SU-DHL-6 (cell line): ENCODE measurements at regions not wholly inside any gene's neighbourhood (a gene's known extent, or its start where the extent isn't known, plus 50 kb on each side); places are given as distances from the start of the nearest gene placed in this dataset.

Experiments used
- H2AFZ ChIP-seq: fragments of 200-600 bp; sonication (generic); 2 replicates; pipeline ENCODE4 v1.6.1; 2014; ENCODE audit warnings: low read depth, mild to moderate bottlenecking, moderate library complexity, mixed read lengths, antibody characterized with exemption, low read length; ENCODE audit not compliant: severe bottlenecking
- H3F3A ChIP-seq: fragments of 200-600 bp; shearing (Covaris generic); 2 replicates; pipeline ENCODE4 v1.6.0; 2016; ENCODE audit warnings: antibody characterized with exemption, mild to moderate bottlenecking; ENCODE audit not compliant: insufficient read depth
- H3K27ac ChIP-seq: fragments of 200-600 bp; sonication (generic); 2 replicates; pipeline ENCODE4 v1.5.1; 2016; ENCODE audit warnings: low read depth, mild to moderate bottlenecking, low read length, moderate library complexity, mixed read lengths
- H3K27me3 ChIP-seq: fragments of 200-600 bp; sonication (generic), shearing (Covaris generic); 2 replicates; pipeline ENCODE4 v1.6.0; 2014; ENCODE audit warnings: mild to moderate bottlenecking, low read length
- H3K36me3 ChIP-seq: fragments of 200-600 bp; sonication (generic); 2 replicates; pipeline ENCODE4 v1.6.1; 2014; ENCODE audit warnings: mild to moderate bottlenecking, low read length, mixed read lengths
- H3K4me2 ChIP-seq: fragments of 300-600, 200-600 bp; shearing (Covaris generic), sonication (generic); 2 replicates; pipeline ENCODE4 v1.6.0; 2014; ENCODE audit warnings: low read length, low read depth, mild to moderate bottlenecking; ENCODE audit not compliant: poor library complexity, severe bottlenecking
- H3K4me3 ChIP-seq: fragments of 200-600 bp; sonication (generic); 2 replicates; pipeline ENCODE4 v1.5.1; 2014; ENCODE audit warnings: antibody characterized with exemption, low read length, mild to moderate bottlenecking, mixed read lengths; ENCODE audit not compliant: insufficient read depth, poor library complexity, severe bottlenecking
- H3K79me2 ChIP-seq: fragments of 200-600 bp; sonication (generic); 2 replicates; pipeline ENCODE4 v1.6.1; 2014; ENCODE audit warnings: mild to moderate bottlenecking, low read length, moderate library complexity; ENCODE audit not compliant: insufficient read depth
- H3K9ac ChIP-seq: fragments of 200-600 bp; sonication (generic); 2 replicates; pipeline ENCODE4 v1.7.0; 2014; ENCODE audit warnings: mild to moderate bottlenecking, low read length
- H3K9me2 ChIP-seq: fragments of 200-600 bp; sonication (generic); replicated peaks from 2 replicates; pipeline ENCODE4 v1.6.1; 2014; ENCODE audit warnings: low read length; ENCODE audit not compliant: insufficient read depth
- H3K9me3 ChIP-seq: fragments of 200-600 bp; sonication (generic); 2 replicates; pipeline ENCODE4 v1.6.1; 2014; ENCODE audit warnings: low read length, mixed read lengths; ENCODE audit not compliant: insufficient read depth
- H4K20me1 ChIP-seq: fragments of 200-600 bp; sonication (generic); 2 replicates; pipeline ENCODE4 v1.6.1; 2014; ENCODE audit warnings: low read depth, mild to moderate bottlenecking, antibody characterized with exemption, low read length, moderate library complexity, mixed read lengths
- EZH2phosphoT487 ChIP-seq: fragments of 200-600 bp; sonication (generic), shearing (Covaris generic); conservative IDR thresholded peaks from 2 replicates; pipeline ENCODE4 v1.6.1; 2018; ENCODE audit warnings: mild to moderate bottlenecking, antibody characterized with exemption, low read length, moderate library complexity, mixed read lengths
- TF ChIP-seq, protein P1 (sequence below): fragments of 200-600 bp; sonication (generic); IDR thresholded peaks from one replicate; pipeline ENCODE4 v1.5.1; 2017; ENCODE audit warnings: antibody characterized with exemption, mild to moderate bottlenecking, low read length, moderate library complexity; ENCODE audit not compliant: insufficient read depth, poor library complexity, severe bottlenecking

GRCh38 chr5:96197347-96197746, 235.7 kb upstream of the ELL2 start:
- H3K4me2 ChIP-seq, result no peak overlapping the region
- H3K36me3 ChIP-seq, result no peaks in the 10 kb centered on the region
- no peak overlapping the region for H3K27ac ChIP-seq
- no peaks in the 10 kb centered on the region for H3K27me3 ChIP-seq
- no peaks in the 10 kb centered on the region for H3K9me3 ChIP-seq
- H3K9ac ChIP-seq, result no peak overlapping the region
- H3F3A ChIP-seq, result no peaks in the 10 kb centered on the region
- no peaks in the 10 kb centered on the region for H3K9me2 ChIP-seq
- no peaks in the 10 kb centered on the region for H3K79me2 ChIP-seq
- no peaks in the 10 kb centered on the region for H4K20me1 ChIP-seq
- H2AFZ ChIP-seq, result no peak overlapping the region
- TF ChIP-seq, protein P1, sequence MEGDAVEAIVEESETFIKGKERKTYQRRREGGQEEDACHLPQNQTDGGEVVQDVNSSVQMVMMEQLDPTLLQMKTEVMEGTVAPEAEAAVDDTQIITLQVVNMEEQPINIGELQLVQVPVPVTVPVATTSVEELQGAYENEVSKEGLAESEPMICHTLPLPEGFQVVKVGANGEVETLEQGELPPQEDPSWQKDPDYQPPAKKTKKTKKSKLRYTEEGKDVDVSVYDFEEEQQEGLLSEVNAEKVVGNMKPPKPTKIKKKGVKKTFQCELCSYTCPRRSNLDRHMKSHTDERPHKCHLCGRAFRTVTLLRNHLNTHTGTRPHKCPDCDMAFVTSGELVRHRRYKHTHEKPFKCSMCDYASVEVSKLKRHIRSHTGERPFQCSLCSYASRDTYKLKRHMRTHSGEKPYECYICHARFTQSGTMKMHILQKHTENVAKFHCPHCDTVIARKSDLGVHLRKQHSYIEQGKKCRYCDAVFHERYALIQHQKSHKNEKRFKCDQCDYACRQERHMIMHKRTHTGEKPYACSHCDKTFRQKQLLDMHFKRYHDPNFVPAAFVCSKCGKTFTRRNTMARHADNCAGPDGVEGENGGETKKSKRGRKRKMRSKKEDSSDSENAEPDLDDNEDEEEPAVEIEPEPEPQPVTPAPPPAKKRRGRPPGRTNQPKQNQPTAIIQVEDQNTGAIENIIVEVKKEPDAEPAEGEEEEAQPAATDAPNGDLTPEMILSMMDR, result no peak
- no peak for TF ChIP-seq EZH2phosphoT487
- no peak overlapping the region for H3K4me3 ChIP-seq

DNA sequence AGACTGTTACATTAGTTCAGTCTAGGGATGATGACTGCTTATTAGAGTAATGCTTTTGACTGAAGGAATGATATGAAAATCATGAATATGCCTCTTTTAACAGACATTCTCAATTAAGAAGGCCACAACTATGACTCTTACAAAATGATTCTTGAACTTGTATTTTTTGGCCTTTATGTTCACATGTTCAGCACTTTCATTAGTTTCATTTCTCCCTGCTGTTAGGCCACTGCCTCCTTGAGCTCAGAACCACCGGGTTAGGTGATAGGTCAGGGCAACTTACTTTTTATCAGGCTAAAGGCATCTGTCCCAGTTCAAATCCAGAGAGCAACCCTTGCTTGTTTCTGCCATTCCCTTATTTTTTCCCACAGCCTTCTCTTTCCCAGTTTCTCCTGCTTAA, 235.2 kb upstream of the ELL2 start:
- Histone ChIP-seq H2AFZ (no peak overlapping the region), H3K27ac (no peak overlapping the region), H4K20me1 (no peaks in the 10 kb centered on the region), H3K9ac (no peak overlapping the region), H3K9me3 (no peaks in the 10 kb centered on the region), H3K36me3 (no peaks in the 10 kb centered on the region), H3K79me2 (no peaks in the 10 kb centered on the region), H3F3A (no peaks in the 10 kb centered on the region), H3K9me2 (no peaks in the 10 kb centered on the region), H3K27me3 (no peaks in the 10 kb centered on the region), H3K4me2 (no peak overlapping the region), H3K4me3 (no peak overlapping the region)
- no peak for TF ChIP-seq EZH2phosphoT487
- TF ChIP-seq, protein P1, result no peak

DNA sequence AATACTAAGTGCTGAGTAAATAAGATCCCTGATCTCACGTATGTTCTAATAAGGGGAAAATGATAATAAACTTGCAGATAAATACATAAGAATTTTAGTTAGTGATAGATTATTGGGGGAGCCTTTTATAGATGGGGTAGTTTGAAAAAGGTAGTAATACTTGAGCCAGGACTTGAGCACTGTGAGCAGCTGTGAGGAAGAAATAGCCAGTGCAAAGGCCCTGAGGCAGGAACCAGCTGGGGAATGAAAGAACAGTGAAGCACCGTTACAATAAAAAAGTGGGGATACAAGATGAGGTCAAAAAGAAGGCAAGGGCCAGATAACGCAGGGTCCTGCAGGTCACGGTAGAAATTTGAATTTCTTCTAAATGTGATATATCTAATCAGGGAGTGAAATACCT, 234.8 kb upstream of the ELL2 start:
- H3K27me3 ChIP-seq, result no peaks in the 10 kb centered on the region
- no peak overlapping the region for H3K27ac ChIP-seq
- no peak overlapping the region for H2AFZ ChIP-seq
- no peaks in the 10 kb centered on the region for H4K20me1 ChIP-seq
- no peak overlapping the region for H3K4me2 ChIP-seq
- no peaks in the 10 kb centered on the region for H3K9me3 ChIP-seq
- no peaks in the 10 kb centered on the region for H3F3A ChIP-seq
- no peaks in the 10 kb centered on the region for H3K79me2 ChIP-seq
- H3K36me3 ChIP-seq, result no peaks in the 10 kb centered on the region
- H3K9ac ChIP-seq, result no peak overlapping the region
- no peak overlapping the region for H3K4me3 ChIP-seq
- TF ChIP-seq, protein P1, result no peak
- TF ChIP-seq EZH2phosphoT487, result no peak
- no peaks in the 10 kb centered on the region for H3K9me2 ChIP-seq
